GM21528 (cell line): ENCODE measurements at regions not wholly inside any gene's neighbourhood (a gene's known extent, or its start where the extent isn't known, plus 50 kb on each side); places are given as distances from the start of the nearest gene placed in this dataset.
"Not testable (repeated sequence)": the region's sequence is repeated elsewhere in the genome, so short reads cannot be mapped to it uniquely, and the experiment has no call there.

Source experiments
- ATAC-seq: cut with Tn5 transposase; IDR thresholded peaks from one replicate; pipeline ENCODE4 v1.9.1; 2021; ENCODE audit warnings: mild to moderate bottlenecking, moderate library complexity; ENCODE audit not compliant: unreplicated experiment, low FRiP score

GRCh38 chrX:140088438-140088837 lies 123.1 kb upstream of the CXorf66 start:
- ATAC-seq, result no peak

GRCh38 chrX:140087875-140088274 lies 122.6 kb upstream of the CXorf66 start:
- ATAC-seq, result no peak

GRCh38 chrX:140086691-140087090 lies 121.4 kb upstream of the CXorf66 start:
- ATAC-seq, result no peak

GRCh38 chrX:140074851-140075250 lies 109.5 kb upstream of the CXorf66 start:
- not testable (repeated sequence) for ATAC-seq

- no peak for ATAC-seq
Measured at GRCh38 chrX:140071037-140071436, 105.7 kb upstream of the CXorf66 start.

GRCh38 chrX:140065961-140066662 lies 100.8 kb upstream of the CXorf66 start:
- no peak for ATAC-seq

GRCh38 chrX:140064993-140065392 lies 99.7 kb upstream of the CXorf66 start:
- no peak for ATAC-seq

- ATAC-seq, result peak; percentile 91
Measured at GRCh38 chrX:140057001-140057411, 91.7 kb upstream of the CXorf66 start.

- ATAC-seq, result no peak
Measured at GRCh38 chrX:140053846-140054245, 88.5 kb upstream of the CXorf66 start.

GRCh38 chrX:140050906-140051305 lies 85.6 kb upstream of the CXorf66 start:
- ATAC-seq, result no peak

- no peak for ATAC-seq
Measured at GRCh38 chrX:140040386-140040785, 75.1 kb upstream of the CXorf66 start.

GRCh38 chrX:140038842-140039241 lies 73.5 kb upstream of the CXorf66 start:
- ATAC-seq, result no peak

- ATAC-seq, result no peak
Measured at GRCh38 chrX:140034916-140035315, 69.6 kb upstream of the CXorf66 start.

GRCh38 chrX:140022482-140022881 lies 57.2 kb upstream of the CXorf66 start:
- no peak for ATAC-seq

- not testable (repeated sequence) for ATAC-seq
Measured at GRCh38 chrX:140019134-140019533, 53.8 kb upstream of the CXorf66 start.
